Stimulated activated CD4-positive, alpha-beta T cell treated with anti-CD3 and anti-CD28 coated beads, Interleukin-2, amount 100 ng/mL, for 24 hours (primary cell): ENCODE measurements at regions not wholly inside any gene's neighbourhood (a gene's known extent, or its start where the extent isn't known, plus 50 kb on each side); places are given as distances from the start of the nearest gene placed in this dataset.

Source experiments
- DNase-seq, 2 donors: peaks; one replicate each; pipeline ENCODE4 v3.0.0-alpha.2; 2020

GRCh38 chr9:119818726-119819435 is 449.6 kb upstream of the BRINP1 start:
- no peak for DNase-seq

GRCh38 chr9:119810645-119811429 is 441.6 kb upstream of the BRINP1 start:
- no peak for DNase-seq

- no peak for DNase-seq
Measured at GRCh38 chr9:119803679-119804078, 434.4 kb upstream of the BRINP1 start.

GRCh38 chr9:119802621-119803020 is 433.4 kb upstream of the BRINP1 start:
- DNase-seq, result no peak

- DNase-seq, result no peak
Measured at GRCh38 chr9:119802133-119802532, 432.9 kb upstream of the BRINP1 start.

GRCh38 chr9:119801311-119801710 is 432.1 kb upstream of the BRINP1 start:
- DNase-seq, result no peak

- DNase-seq, result no peak
Measured at GRCh38 chr9:119795395-119795794, 426.2 kb upstream of the BRINP1 start.

- no peak for DNase-seq
Measured at GRCh38 chr9:119794836-119795235, 425.6 kb upstream of the BRINP1 start.

- no peak for DNase-seq
Measured at GRCh38 chr9:119793218-119793617, 424.0 kb upstream of the BRINP1 start.

- no peak for DNase-seq
Measured at GRCh38 chr9:119792242-119792641, 423.0 kb upstream of the BRINP1 start.

GRCh38 chr9:119789987-119790386 is 420.8 kb upstream of the BRINP1 start:
- no peak for DNase-seq

- DNase-seq, result no peak
Measured at GRCh38 chr9:119788921-119789320, 419.7 kb upstream of the BRINP1 start.

- no peak for DNase-seq
Measured at GRCh38 chr9:119781886-119782285, 412.7 kb upstream of the BRINP1 start.

GRCh38 chr9:119775410-119775809 is 406.2 kb upstream of the BRINP1 start:
- no peak for DNase-seq

GRCh38 chr9:119773823-119774222 is 404.6 kb upstream of the BRINP1 start:
- DNase-seq, result no peak

GRCh38 chr9:119771341-119771740 is 402.1 kb upstream of the BRINP1 start:
- DNase-seq, result no peak

GRCh38 chr9:119768266-119768665 is 399.0 kb upstream of the BRINP1 start:
- no peak for DNase-seq

- no peak for DNase-seq
Measured at GRCh38 chr9:119765632-119766175, 396.5 kb upstream of the BRINP1 start.

GRCh38 chr9:119763260-119763659 is 394.0 kb upstream of the BRINP1 start:
- DNase-seq, result no peak

GRCh38 chr9:119761812-119762211 is 392.6 kb upstream of the BRINP1 start:
- no peak for DNase-seq

- DNase-seq, result no peak
Measured at GRCh38 chr9:119758990-119759389, 389.8 kb upstream of the BRINP1 start.

- DNase-seq, result no peak
Measured at GRCh38 chr9:119758241-119758640, 389.0 kb upstream of the BRINP1 start.

GRCh38 chr9:119739476-119739875 is 370.2 kb upstream of the BRINP1 start:
- DNase-seq, result no peak
